NCI-H1417 treated with DMSO at 0.1 percent for 48 hours (cell line): ENCODE measurements at regions not wholly inside any gene's neighbourhood (a gene's known extent, or its start where the extent isn't known, plus 50 kb on each side); places are given as distances from the start of the nearest gene placed in this dataset.
"Not testable (repeated sequence)": the region's sequence is repeated elsewhere in the genome, so short reads cannot be mapped to it uniquely, and the experiment has no call there.

ENCODE experiments used
- DNase-seq: peaks from one replicate; lab custom pipeline; 2025; lab: John Stamatoyannopoulos, UW

GRCh38 chr10:4151466-4151865 is 366.5 kb upstream of the KLF6 start:
- no peak for DNase-seq

- no peak for DNase-seq
Measured at GRCh38 chr10:4150676-4151075, 365.7 kb upstream of the KLF6 start.

- not testable (repeated sequence) for DNase-seq
Measured at GRCh38 chr10:4149460-4149859, 364.5 kb upstream of the KLF6 start.

GRCh38 chr10:4147245-4147644 is 362.2 kb upstream of the KLF6 start:
- no peak for DNase-seq

- DNase-seq: no peak
Measured at GRCh38 chr10:4144817-4145216, 359.8 kb upstream of the KLF6 start.

GRCh38 chr10:4141471-4141870 is 356.5 kb upstream of the KLF6 start:
- DNase-seq: no peak

- DNase-seq: no peak
Measured at GRCh38 chr10:4138146-4138721, 353.2 kb upstream of the KLF6 start.

GRCh38 chr10:4137299-4137698 is 352.3 kb upstream of the KLF6 start:
- no peak for DNase-seq

GRCh38 chr10:4136121-4136520 is 351.1 kb upstream of the KLF6 start:
- no peak for DNase-seq

GRCh38 chr10:4132216-4132556 is 347.2 kb upstream of the KLF6 start:
- no peak for DNase-seq

GRCh38 chr10:4131407-4132215 is 346.6 kb upstream of the KLF6 start:
- no peak for DNase-seq

- DNase-seq: no peak
Measured at GRCh38 chr10:4130685-4131084, 345.7 kb upstream of the KLF6 start.

GRCh38 chr10:4129866-4130477 is 345.0 kb upstream of the KLF6 start:
- DNase-seq: no peak

- DNase-seq: no peak
Measured at GRCh38 chr10:4127518-4128315, 342.7 kb upstream of the KLF6 start.

- no peak for DNase-seq
Measured at GRCh38 chr10:4125776-4126175, 340.8 kb upstream of the KLF6 start.

- DNase-seq: no peak
Measured at GRCh38 chr10:4121502-4122380, 336.7 kb upstream of the KLF6 start.

- DNase-seq: no peak
Measured at GRCh38 chr10:4120096-4120853, 335.3 kb upstream of the KLF6 start.

- DNase-seq: no peak
Measured at GRCh38 chr10:4119107-4119506, 334.1 kb upstream of the KLF6 start.

- DNase-seq: no peak
Measured at GRCh38 chr10:4117604-4118003, 332.6 kb upstream of the KLF6 start.

- DNase-seq: no peak
Measured at GRCh38 chr10:4111643-4112042, 326.6 kb upstream of the KLF6 start.

GRCh38 chr10:4109469-4109868 is 324.5 kb upstream of the KLF6 start:
- DNase-seq: no peak
